GM10266 (cell line): ENCODE measurements at regions not wholly inside any gene's neighbourhood (a gene's known extent, or its start where the extent isn't known, plus 50 kb on each side); places are given as distances from the start of the nearest gene placed in this dataset.
"Not testable (repeated sequence)": the region's sequence is repeated elsewhere in the genome, so short reads cannot be mapped to it uniquely, and the experiment has no call there.

Source experiments
- DNase-seq: peaks from one replicate; pipeline ENCODE4 v3.0.0; 2012; ENCODE audit errors: extremely low spot score
- TF ChIP-seq, protein P1 (sequence below): IDR thresholded peaks from 2 replicates; pipeline ENCODE4 v1.5.1; 2012; ENCODE audit warnings: mild to moderate bottlenecking, low read depth; ENCODE audit not compliant: control insufficient read depth, insufficient read depth; ENCODE audit errors: missing control alignments

DNA sequence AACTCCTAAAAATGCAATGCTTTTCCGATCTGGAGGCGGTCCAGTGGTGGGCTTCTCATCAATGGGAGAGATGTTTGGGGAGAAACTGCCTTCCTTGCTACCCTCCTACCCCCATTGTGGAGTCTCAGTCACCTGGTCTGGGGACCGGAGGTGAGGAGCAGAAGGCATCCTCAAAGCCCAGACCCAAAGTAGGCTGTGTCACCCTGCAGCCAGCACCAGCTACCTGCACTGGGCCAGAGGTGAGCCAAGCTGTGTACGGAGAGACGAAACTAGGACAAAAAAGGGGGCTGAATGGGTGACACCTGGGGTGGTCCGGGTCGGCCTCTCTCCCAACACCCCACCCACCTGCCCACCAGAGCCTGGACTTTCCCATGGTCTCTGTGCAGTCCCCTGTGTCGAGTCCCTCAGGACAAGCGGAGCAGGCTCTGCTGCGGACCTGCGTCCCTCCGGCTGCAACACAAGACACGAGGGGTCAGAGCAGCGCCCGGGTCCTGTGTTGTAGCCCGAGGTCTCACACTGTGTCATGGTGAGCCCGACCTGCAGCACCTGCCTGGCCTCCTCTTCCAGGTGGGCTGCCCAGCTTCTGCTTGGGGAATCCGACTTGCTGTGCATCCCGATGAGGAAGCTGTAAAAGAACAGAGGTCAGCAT lies 68.0 kb upstream of the RMP24 start:
- TF ChIP-seq, protein P1, sequence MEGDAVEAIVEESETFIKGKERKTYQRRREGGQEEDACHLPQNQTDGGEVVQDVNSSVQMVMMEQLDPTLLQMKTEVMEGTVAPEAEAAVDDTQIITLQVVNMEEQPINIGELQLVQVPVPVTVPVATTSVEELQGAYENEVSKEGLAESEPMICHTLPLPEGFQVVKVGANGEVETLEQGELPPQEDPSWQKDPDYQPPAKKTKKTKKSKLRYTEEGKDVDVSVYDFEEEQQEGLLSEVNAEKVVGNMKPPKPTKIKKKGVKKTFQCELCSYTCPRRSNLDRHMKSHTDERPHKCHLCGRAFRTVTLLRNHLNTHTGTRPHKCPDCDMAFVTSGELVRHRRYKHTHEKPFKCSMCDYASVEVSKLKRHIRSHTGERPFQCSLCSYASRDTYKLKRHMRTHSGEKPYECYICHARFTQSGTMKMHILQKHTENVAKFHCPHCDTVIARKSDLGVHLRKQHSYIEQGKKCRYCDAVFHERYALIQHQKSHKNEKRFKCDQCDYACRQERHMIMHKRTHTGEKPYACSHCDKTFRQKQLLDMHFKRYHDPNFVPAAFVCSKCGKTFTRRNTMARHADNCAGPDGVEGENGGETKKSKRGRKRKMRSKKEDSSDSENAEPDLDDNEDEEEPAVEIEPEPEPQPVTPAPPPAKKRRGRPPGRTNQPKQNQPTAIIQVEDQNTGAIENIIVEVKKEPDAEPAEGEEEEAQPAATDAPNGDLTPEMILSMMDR, result no peak
- no peak for DNase-seq

DNA sequence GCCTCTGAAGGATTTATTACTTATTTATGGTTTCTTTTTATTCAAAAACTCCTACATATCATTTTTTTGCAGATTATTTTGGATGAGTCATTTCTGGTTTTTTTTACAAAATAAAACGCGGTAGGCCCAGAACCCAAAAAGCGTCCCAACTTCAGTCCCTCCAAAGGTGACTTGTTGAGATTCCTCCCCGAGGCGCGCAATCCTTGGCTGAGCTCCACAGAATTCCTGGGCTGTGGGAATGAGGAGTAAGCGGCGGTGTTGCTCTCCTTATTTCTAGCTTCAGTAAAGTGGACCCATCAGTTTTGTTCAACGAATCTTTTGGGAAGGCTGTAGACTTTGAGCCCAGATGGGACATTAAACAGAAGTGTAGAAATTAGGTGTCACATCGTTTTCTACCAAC lies 67.0 kb upstream of the RMP24 start:
- TF ChIP-seq, protein P1, result no peak
- no peak for DNase-seq

DNA sequence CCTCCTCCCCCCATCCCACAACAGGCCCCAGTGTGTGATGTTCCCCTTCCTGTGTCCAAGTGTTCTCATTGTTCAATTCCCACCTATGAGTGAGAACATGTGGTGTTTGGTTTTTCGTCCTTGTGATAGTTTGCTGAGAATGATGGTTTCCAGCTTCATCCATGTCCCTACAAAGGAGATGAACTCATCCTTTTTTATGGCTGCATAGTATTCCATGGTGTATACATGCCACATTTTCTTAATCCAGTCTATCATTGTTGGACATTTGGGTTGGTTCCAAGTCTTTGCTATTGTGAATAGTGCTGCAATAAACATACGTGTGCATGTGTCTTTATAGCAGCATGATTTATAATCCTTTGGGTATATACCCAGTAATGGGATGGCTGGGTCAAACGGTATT lies 66.2 kb upstream of the RMP24 start:
- DNase-seq, result not testable (repeated sequence)

DNA sequence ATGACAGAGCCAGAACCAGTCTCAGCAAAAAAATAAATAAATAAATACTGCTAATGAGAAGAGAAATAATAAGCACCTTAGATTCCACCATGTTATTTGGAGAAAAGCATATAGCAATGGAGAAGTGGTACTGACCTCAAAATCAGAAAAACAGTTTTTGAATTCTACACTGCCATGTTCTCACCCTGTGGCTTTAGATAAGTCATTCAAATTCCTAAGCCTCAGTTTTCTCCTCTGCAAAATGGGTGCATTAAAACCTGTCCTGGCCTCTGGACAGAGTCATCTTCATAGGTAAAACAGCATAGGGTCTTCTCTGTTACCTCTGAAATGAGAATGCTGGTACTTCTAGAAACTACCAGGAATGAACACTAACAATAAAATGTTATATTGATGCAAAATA lies 62.2 kb upstream of the RMP24 start:
- no peak for DNase-seq
- TF ChIP-seq, protein P1, result no peak

DNA sequence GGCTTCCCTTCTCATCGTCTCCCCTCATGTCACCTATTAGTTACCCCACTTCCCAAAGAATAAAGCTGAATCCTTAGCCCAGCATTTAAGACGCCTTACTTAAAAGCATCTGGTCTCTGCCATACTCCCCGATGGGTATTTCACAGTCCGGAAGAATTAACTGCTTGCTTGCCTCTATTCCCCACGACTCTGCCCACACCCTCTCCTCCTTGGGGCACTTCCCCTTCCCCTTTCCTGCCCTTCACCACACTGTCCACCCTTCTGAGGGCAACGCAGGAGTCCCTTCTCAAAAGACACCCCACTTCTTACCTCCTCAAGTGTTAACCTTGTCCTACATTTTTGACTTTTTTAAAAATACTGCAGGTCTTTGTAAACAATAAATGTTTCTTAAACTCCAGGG lies 60.1 kb upstream of the RMP24 start:
- DNase-seq, result no peak
- TF ChIP-seq, protein P1, result no peak

DNA sequence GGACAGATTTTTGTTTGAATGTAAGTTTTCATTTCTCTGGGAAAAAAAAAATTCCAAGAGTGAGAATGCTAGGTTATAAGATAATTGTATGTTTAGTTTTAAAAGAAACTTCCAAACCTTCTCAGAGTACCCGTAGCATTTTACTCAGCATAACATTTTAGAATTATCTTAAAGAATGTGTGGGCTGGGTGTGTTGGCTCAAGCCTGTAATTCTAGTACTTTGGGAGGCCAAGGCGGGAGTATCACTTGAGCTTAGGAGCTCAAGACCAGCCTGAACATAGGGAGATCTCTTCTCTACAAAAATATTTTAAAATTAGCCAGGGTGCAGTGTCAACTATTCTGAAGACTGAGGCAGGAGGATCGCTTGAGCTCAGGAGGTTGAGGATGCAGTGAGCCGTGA lies 57.4 kb upstream of the RMP24 start:
- DNase-seq, result no peak
- TF ChIP-seq, protein P1, result no peak

DNA sequence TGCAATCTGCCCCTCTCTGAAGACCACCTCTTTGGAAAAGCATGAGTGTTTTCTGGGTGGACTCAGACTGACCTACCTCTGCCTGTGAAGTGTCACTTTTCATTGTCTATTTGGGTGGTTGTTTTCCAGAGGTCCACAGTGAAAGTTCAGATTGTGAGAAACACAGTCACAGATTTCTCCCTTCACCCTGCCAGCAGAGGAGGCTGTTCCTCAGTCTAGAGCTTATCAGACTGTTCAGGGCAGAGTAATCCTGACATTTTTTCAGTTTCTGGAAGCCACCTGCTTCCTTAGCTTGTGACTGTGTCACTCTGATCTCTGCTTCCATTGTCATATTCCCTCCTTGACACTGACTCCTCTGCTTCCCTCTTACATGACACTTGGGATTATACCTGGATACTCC lies 55.4 kb upstream of the RMP24 start:
- no peak for DNase-seq
- TF ChIP-seq, protein P1, result no peak

DNA sequence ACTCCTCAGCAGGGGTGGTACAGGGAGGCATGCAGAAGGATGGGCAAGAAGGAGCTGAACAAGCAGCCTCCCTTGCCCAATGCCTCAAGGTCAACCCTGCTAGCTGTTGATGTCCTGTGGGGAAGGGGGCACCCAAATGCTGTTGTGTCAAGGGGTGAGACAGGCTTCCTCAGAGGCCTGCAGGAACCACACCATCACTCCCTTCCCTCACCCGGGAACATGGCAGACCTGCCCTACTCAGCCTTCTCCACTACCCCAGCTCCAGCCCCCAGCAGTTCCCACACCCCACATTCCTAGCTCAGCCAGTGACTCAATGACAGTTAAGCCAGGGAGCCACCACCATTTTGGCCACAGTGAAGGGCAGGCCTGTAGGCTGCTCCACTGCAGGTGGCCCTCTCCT lies 53.9 kb upstream of the RMP24 start:
- no peak for DNase-seq
- TF ChIP-seq, protein P1, result no peak
